ENCODE measurements at regions not wholly inside any gene's neighbourhood (a gene's known extent, or its start where the extent isn't known, plus 50 kb on each side); places are given as distances from the start of the nearest gene placed in this dataset.

- DNase-seq (ENCODE audit: low spot score): no peak
These were observed 317.6 kb upstream of the CNKSR2 start for GRCh38 chrX:21056622-21057021.

GRCh38 chrX:21047034-21047455, 327.2 kb upstream of the CNKSR2 start:
- no peak for DNase-seq (ENCODE audit: low spot score)

- no peak for DNase-seq (ENCODE audit: low spot score)
These were observed 359.9 kb upstream of the CNKSR2 start for GRCh38 chrX:21014326-21014725.

GRCh38 chrX:21004835-21005234, 369.4 kb upstream of the CNKSR2 start:
- no peak for DNase-seq (ENCODE audit: low spot score)

- DNase-seq (ENCODE audit: low spot score): no peak
These were observed 378.4 kb upstream of the CNKSR2 start for GRCh38 chrX:20995829-20996228.

GRCh38 chrX:20989361-20989760, 384.9 kb upstream of the CNKSR2 start:
- no peak for DNase-seq (ENCODE audit: low spot score)

- DNase-seq (ENCODE audit: low spot score): no peak
These were observed 385.4 kb upstream of the CNKSR2 start for GRCh38 chrX:20988804-20989203.

GRCh38 chrX:20988118-20988517, 386.1 kb upstream of the CNKSR2 start:
- peak; percentile 42 for DNase-seq (ENCODE audit: low spot score)

GRCh38 chrX:20980426-20980825, 393.8 kb upstream of the CNKSR2 start:
- no peak for DNase-seq (ENCODE audit: low spot score)

GRCh38 chrX:20974326-20974725, 399.9 kb upstream of the CNKSR2 start:
- peak; percentile 8 for DNase-seq (ENCODE audit: low spot score)

- no peak for DNase-seq (ENCODE audit: low spot score)
These were observed 401.2 kb upstream of the CNKSR2 start for GRCh38 chrX:20973038-20973437.

- DNase-seq (ENCODE audit: low spot score): no peak
These were observed 403.0 kb upstream of the CNKSR2 start for GRCh38 chrX:20971250-20971649.

GRCh38 chrX:20969565-20969964, 404.7 kb upstream of the CNKSR2 start:
- DNase-seq (ENCODE audit: low spot score): no peak

- DNase-seq (ENCODE audit: low spot score): peak; percentile 29
These were observed 405.2 kb upstream of the CNKSR2 start for GRCh38 chrX:20968996-20969395.

GRCh38 chrX:20967725-20968124, 406.5 kb upstream of the CNKSR2 start:
- DNase-seq (ENCODE audit: low spot score): no peak

GRCh38 chrX:20965270-20966044, 408.8 kb upstream of the CNKSR2 start:
- peak; percentile 3 for DNase-seq (ENCODE audit: low spot score)

- no peak for DNase-seq (ENCODE audit: low spot score)
These were observed 420.2 kb upstream of the CNKSR2 start for GRCh38 chrX:20954014-20954413.

- DNase-seq (ENCODE audit: low spot score): no peak
These were observed 422.0 kb upstream of the CNKSR2 start for GRCh38 chrX:20952180-20952579.

GRCh38 chrX:20951016-20951810, 423.0 kb upstream of the CNKSR2 start:
- DNase-seq (ENCODE audit: low spot score): no peak

- DNase-seq (ENCODE audit: low spot score): no peak
These were observed 426.8 kb upstream of the CNKSR2 start for GRCh38 chrX:20947411-20947912.

- no peak for DNase-seq (ENCODE audit: low spot score)
These were observed 460.5 kb upstream of the CNKSR2 start for GRCh38 chrX:20913760-20914159.

- no peak for DNase-seq (ENCODE audit: low spot score)
These were observed 467.6 kb upstream of the CNKSR2 start for GRCh38 chrX:20906571-20906970.

GRCh38 chrX:20884565-20884964, 489.7 kb upstream of the CNKSR2 start:
- DNase-seq (ENCODE audit: low spot score): no peak
